Heart left ventricle (tissue), 13 donors: ENCODE measurements at regions not wholly inside any gene's neighbourhood (a gene's known extent, or its start where the extent isn't known, plus 50 kb on each side); places are given as distances from the start of the nearest gene placed in this dataset.

Experiments used
- POLR2A ChIP-seq, 2 donors: fragments of 450-650 bp; IDR thresholded peaks; one replicate each; pipeline ENCODE4 v1.6.1; 2017; ENCODE audit warnings: antibody characterized with exemption in 2 of 2, mild to moderate bottlenecking in 2 of 2, moderate library complexity in 2 of 2
- TF ChIP-seq, protein P1 (sequence below), 12 donors: fragments of 200-600 bp; sonication (generic) in 4 of 12; IDR thresholded peaks; one replicate each; pipeline versions ENCODE4 v1.5.0 to v1.8.0; 2018 to 2022; ENCODE audit warnings: antibody characterized with exemption in 12 of 12, mild to moderate bottlenecking in 5 of 12
- donor health status: ischemic (EF 13 %, LVEDD 7.1; RV severe dilation, severe dysfunction).
- donor health status: DM: no; HTN: yes; CAD: no.
- donor health status: DM: no; HTN: no; CAD: no.
- donor health status: ischemic (EF 25% LVEDD 6.9; RV normal size, moderate dysfunction).
- donor health status: ischemic (EF 25% LVEDD 5.7; RV mildly dilated, moderate dysfunction).
- donor health status: ischemic (EF 35%, LVEDD 5.7; RV mildly dilated, moderate dysfunction).
- donor health status: nonischemic (EF 11% LVEDD 7.7; RV severe dilation, severe dysfunction).
- donor health status: DM: yes; HTN: yes; CAD: no.
- donor health status: PGD.
- donor health status: ischemic (EF 29% LVEDD 5.4; RV normal size, mild dysfunction).
- donor health status: nonischemic (EF 23%, LVEDD 6.1; RV moderate dilation, normal function).

DNA sequence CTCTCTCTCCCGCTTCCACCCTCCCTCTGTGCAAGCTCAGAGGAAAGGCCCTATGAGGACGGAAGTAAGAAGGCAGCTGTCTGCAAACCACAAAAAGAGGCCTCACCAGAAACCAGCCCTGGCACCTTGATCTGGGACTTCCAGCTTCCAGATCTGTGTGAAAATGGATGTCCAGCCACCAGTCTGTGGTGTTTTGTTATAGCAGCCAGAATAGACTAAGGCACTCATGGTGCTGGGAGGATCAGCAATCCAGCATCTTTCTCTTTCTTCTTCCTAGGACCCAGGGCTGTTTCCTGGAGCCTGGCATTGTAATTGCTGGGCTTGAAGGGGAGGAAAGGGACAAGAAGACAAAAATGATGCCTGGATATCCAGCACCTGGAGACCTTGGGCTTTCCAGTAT is 122.5 kb downstream of the SOCS6 start:
- TF ChIP-seq, protein P1, sequence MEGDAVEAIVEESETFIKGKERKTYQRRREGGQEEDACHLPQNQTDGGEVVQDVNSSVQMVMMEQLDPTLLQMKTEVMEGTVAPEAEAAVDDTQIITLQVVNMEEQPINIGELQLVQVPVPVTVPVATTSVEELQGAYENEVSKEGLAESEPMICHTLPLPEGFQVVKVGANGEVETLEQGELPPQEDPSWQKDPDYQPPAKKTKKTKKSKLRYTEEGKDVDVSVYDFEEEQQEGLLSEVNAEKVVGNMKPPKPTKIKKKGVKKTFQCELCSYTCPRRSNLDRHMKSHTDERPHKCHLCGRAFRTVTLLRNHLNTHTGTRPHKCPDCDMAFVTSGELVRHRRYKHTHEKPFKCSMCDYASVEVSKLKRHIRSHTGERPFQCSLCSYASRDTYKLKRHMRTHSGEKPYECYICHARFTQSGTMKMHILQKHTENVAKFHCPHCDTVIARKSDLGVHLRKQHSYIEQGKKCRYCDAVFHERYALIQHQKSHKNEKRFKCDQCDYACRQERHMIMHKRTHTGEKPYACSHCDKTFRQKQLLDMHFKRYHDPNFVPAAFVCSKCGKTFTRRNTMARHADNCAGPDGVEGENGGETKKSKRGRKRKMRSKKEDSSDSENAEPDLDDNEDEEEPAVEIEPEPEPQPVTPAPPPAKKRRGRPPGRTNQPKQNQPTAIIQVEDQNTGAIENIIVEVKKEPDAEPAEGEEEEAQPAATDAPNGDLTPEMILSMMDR (IDR thresholded peaks at IDR 0.05), result no peak
- no peak for TF ChIP-seq POLR2A (IDR thresholded peaks at IDR 0.05)
